ENCODE measurements at regions not wholly inside any gene's neighbourhood (a gene's known extent, or its start where the extent isn't known, plus 50 kb on each side); places are given as distances from the start of the nearest gene placed in this dataset.

DNA sequence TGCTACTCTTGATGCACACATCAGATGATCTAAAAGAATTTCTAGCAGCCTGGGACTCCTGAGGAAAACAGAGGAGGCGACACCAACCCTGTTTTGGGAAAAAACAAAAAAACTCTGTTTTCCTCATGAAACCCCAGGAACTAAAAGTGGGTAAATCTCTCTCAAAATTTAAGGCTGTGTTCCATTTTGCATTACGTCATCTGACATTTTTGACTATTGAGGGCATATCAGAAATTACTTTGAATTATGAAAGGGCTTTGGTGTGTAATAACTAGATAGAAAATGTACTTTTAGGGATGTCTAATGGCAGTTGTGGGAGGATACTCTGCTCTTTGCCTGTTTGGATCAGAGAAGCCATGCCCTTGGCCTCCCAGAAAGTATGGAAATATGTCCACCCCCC lies 963.0 kb downstream of the CNTNAP5 start:
- intact Hi-C loops (cut with DNase I) = no loop called here
- Histone ChIP-seq H3K27me3 (no peaks in the 10 kb centered on the region), H3K4me1 (no peaks in the 10 kb centered on the region), H3K27ac (no peak overlapping the region), H3K4me3 (no peak overlapping the region), H3K36me3 (no peaks in the 10 kb centered on the region), H3K9me3 (peaks cover 0 to 13% (median 0%) of the 10 kb centered on the region in 11 donors)
- DNase-seq = no peak
- WGBS, 2 donors = 87 to 94% methylated on average over 2 of the region's 2 CpGs
- no peak for ATAC-seq
- TF ChIP-seq, protein P1, sequence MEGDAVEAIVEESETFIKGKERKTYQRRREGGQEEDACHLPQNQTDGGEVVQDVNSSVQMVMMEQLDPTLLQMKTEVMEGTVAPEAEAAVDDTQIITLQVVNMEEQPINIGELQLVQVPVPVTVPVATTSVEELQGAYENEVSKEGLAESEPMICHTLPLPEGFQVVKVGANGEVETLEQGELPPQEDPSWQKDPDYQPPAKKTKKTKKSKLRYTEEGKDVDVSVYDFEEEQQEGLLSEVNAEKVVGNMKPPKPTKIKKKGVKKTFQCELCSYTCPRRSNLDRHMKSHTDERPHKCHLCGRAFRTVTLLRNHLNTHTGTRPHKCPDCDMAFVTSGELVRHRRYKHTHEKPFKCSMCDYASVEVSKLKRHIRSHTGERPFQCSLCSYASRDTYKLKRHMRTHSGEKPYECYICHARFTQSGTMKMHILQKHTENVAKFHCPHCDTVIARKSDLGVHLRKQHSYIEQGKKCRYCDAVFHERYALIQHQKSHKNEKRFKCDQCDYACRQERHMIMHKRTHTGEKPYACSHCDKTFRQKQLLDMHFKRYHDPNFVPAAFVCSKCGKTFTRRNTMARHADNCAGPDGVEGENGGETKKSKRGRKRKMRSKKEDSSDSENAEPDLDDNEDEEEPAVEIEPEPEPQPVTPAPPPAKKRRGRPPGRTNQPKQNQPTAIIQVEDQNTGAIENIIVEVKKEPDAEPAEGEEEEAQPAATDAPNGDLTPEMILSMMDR (IDR thresholded peaks at IDR 0.05) = no peak

DNA sequence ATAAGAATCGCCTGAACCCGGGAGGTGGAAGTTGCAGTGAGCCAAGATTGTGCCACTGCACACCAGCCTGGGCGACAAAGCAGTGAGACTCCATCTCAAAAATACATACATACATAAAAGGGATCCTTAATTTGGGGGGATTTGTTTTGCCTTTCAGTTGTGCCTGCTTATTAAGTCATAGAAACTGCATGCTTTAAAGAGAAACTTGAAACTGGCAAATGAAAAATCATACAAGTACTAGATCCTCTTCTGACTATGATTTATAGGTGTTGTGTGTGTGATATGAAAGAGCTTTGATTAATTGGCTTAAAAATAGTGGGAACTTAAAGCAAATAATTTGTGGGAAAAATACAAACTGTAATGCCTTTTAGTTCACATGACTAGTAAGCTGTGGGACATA lies 963.7 kb downstream of the CNTNAP5 start:
- H3K27ac ChIP-seq = no peak overlapping the region
- no peak for ATAC-seq
- intact Hi-C loops (cut with DNase I) = no loop called here
- H3K4me3 ChIP-seq = no peak overlapping the region
- DNase-seq = no peak
- no peaks in the 10 kb centered on the region for H3K27me3 ChIP-seq
- H3K9me3 ChIP-seq = peaks cover 0 to 13% (median 0%) of the 10 kb centered on the region in 11 donors
- TF ChIP-seq, protein P1 (IDR thresholded peaks at IDR 0.05) = no peak
- H3K4me1 ChIP-seq = no peaks in the 10 kb centered on the region
- H3K36me3 ChIP-seq = no peaks in the 10 kb centered on the region
- WGBS, 2 donors = 95 to 96% methylated on average over 3 of the region's 3 CpGs

GRCh38 chr2:124993809-124994208 lies 968.7 kb downstream of the CNTNAP5 start:
- DNase-seq (no peak), ATAC-seq (no peak)
- Histone ChIP-seq H3K4me1 (no peaks in the 10 kb centered on the region), H3K36me3 (no peaks in the 10 kb centered on the region), H3K27ac (no peak overlapping the region), H3K4me3 (no peak overlapping the region), H3K27me3 (no peaks in the 10 kb centered on the region), H3K9me3 (peaks cover 0 to 2% (median 0%) of the 10 kb centered on the region in 11 donors)
- 77 to 87% methylated on average over 4 of the region's 4 CpGs for WGBS, 2 donors
- TF ChIP-seq, protein P1 (IDR thresholded peaks at IDR 0.05) = no peak
- intact Hi-C loops (cut with DNase I) = no loop called here

DNA sequence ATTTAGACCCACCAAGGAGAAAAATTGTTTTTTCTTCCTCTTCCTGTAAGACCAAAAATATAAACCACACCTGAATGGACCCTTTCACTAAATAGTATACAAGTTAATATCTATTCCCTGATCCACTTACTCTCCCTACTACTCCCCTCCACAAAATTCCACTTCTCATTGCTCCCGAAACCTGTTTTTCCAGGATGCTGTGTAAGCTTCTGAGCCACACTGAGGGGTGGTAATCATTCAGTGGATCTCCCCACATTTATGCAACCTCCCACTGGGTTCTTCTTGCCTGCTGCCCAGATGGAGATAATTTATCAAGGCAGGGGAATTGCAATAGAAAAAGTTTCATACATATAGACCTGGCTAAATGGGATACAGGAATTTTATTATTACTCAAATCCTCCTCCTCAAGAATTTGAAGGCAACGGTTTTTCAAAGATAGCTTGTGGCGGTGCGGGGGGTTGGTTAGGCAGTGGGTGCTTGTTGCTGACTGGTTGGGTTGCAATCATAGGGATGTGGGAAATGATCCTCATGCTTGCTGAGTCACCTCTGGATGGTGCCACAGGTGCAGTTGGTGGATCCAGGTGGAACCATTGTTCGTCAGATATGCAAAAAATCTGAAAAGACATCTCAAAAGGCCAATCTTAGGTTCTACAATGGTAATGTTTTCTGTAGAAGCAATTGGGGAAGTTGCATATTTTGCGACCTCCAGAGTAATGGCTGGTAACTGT lies 970.3 kb downstream of the CNTNAP5 start:
- Histone ChIP-seq H3K4me1 (no peaks in the 10 kb centered on the region), H3K27ac (no peak overlapping the region), H3K27me3 (no peaks in the 10 kb centered on the region), H3K4me3 (no peak overlapping the region), H3K36me3 (no peaks in the 10 kb centered on the region), H3K9me3 (peaks cover 0 to 2% (median 0%) of the 10 kb centered on the region in 11 donors)
- WGBS, 2 donors = 86 to 90% methylated on average over 6 of the region's 6 CpGs
- ATAC-seq (no peak), DNase-seq (no peak)
- TF ChIP-seq, protein P1 (IDR thresholded peaks at IDR 0.05) = no peak
- intact Hi-C loops (cut with DNase I) = no loop called here
